ENCODE measurements at regions not wholly inside any gene's neighbourhood (a gene's known extent, or its start where the extent isn't known, plus 50 kb on each side); places are given as distances from the start of the nearest gene placed in this dataset.

DNA sequence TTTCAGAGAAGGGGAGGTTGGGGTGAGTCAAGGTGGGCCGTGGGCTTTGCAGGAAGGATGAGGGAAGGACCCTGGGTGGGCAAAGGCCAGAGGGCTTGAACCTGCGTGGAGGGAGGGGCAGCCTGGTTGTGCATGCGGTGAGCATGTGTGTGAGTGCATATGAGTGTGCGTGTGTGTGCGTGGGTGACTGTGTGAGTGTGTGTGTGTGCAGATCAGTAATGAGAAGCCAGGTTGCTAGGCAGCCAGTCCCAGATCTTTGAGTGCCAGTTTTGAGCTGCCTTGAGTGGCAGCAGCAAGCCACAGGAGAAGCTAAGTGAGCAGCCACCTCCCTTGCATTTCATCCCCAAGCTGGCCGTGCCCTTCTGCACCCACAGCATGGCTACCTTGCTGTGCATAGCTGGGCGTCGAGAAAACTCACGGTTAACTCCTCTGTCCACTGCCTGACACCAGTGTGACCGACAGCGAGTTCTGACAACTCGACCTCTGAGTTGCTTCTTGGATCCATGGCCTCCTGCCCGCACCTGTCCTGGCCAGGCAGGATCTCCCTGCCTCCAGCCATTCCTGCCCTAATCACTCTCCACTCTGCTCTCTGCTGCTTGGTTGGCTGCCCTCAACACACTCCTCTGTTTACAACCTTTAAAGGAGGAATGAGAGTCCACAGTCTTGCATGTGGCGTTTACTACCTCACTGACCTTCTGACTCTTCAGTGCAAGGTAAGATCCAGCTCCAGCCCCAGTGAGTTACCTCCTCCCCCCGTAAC lies 775.4 kb downstream of the TYW1 start:
- Histone ChIP-seq H3K4me3 (ENCODE audit: low read length) (no peak overlapping the region), H2AFZ (ENCODE audit: low read length) (no peak overlapping the region), H3K9me3 (ENCODE audit: low read length) (no peaks in the 10 kb centered on the region), H3F3A (ENCODE audit: low read length, unreplicated experiment) (no peaks in the 10 kb centered on the region), H3K9ac (ENCODE audit: low read length) (no peak overlapping the region), H3K4me1 (ENCODE audit: insufficient read depth, low read length) (no peaks in the 10 kb centered on the region), H3K4me2 (ENCODE audit: low read length) (no peak overlapping the region), H3K27ac (ENCODE audit: low read length) (no peak overlapping the region), H3K36me3 (ENCODE audit: low read depth, low read length) (no peaks in the 10 kb centered on the region), H3K27me3 (ENCODE audit: low read length) (no peaks in the 10 kb centered on the region), H4K20me1 (ENCODE audit: low read length) (no peaks in the 10 kb centered on the region), H3K79me2 (ENCODE audit: low read length) (no peaks in the 10 kb centered on the region), H3K9me2 (replicated peaks; ENCODE audit: low read length) (no peaks in the 10 kb centered on the region)
- no peak for DNase-seq
- POLR2A ChIA-PET (ENCODE audit: unreplicated experiment): no interaction called here
- TF ChIP-seq, protein P1, sequence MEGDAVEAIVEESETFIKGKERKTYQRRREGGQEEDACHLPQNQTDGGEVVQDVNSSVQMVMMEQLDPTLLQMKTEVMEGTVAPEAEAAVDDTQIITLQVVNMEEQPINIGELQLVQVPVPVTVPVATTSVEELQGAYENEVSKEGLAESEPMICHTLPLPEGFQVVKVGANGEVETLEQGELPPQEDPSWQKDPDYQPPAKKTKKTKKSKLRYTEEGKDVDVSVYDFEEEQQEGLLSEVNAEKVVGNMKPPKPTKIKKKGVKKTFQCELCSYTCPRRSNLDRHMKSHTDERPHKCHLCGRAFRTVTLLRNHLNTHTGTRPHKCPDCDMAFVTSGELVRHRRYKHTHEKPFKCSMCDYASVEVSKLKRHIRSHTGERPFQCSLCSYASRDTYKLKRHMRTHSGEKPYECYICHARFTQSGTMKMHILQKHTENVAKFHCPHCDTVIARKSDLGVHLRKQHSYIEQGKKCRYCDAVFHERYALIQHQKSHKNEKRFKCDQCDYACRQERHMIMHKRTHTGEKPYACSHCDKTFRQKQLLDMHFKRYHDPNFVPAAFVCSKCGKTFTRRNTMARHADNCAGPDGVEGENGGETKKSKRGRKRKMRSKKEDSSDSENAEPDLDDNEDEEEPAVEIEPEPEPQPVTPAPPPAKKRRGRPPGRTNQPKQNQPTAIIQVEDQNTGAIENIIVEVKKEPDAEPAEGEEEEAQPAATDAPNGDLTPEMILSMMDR (conservative IDR thresholded peaks at IDR 0.05; ENCODE audit: low read depth, low read length): no peak
- TF ChIP-seq EZH2phosphoT487 (IDR thresholded peaks at IDR 0.05; ENCODE audit: borderline replicate concordance, low read length): no peak
- intact Hi-C loops (cut with micrococcal nuclease): no loop called here
- ATAC-seq: no peak
- CTCF ChIA-PET: no interaction called here
- no TSS peak for BruUV-seq (replicated peaks)

DNA sequence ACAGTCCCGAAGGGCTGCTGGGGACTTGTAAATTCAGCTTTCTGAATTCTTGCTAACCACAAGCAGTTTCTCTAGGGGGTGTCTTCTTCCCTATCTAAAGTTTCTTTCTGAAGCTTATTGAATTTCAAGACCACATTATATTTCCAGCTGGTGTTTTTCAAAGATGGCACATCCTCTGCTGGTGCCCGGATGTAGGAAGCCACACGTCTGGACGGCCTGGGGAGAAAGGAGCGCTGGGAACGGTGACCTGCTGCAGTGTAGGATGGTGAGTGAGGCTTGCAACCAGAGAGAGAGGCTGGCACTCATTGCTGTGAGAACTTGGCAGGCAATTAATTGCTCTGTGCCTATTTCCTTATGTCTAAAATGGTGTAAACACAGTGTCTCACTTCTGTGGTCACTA lies 776.4 kb downstream of the TYW1 start:
- ChIA-PET POLR2A (ENCODE audit: unreplicated experiment) (no interaction called here), CTCF (no interaction called here)
- no peak overlapping the region for H3K27ac ChIP-seq (ENCODE audit: low read length)
- H3K9ac ChIP-seq (ENCODE audit: low read length): no peak overlapping the region
- no peaks in the 10 kb centered on the region for H3K36me3 ChIP-seq (ENCODE audit: low read depth, low read length)
- H3F3A ChIP-seq (ENCODE audit: low read length, unreplicated experiment): no peaks in the 10 kb centered on the region
- no TSS peak for BruUV-seq (replicated peaks)
- no peaks in the 10 kb centered on the region for H3K4me1 ChIP-seq (ENCODE audit: insufficient read depth, low read length)
- H4K20me1 ChIP-seq (ENCODE audit: low read length): no peaks in the 10 kb centered on the region
- H3K4me3 ChIP-seq (ENCODE audit: low read length): no peak overlapping the region
- no peaks in the 10 kb centered on the region for H3K27me3 ChIP-seq (ENCODE audit: low read length)
- no peaks in the 10 kb centered on the region for H3K9me3 ChIP-seq (ENCODE audit: low read length)
- H3K79me2 ChIP-seq (ENCODE audit: low read length): no peaks in the 10 kb centered on the region
- ATAC-seq (no peak), DNase-seq (no peak)
- no peaks in the 10 kb centered on the region for H3K9me2 ChIP-seq (replicated peaks; ENCODE audit: low read length)
- H2AFZ ChIP-seq (ENCODE audit: low read length): no peak overlapping the region
- intact Hi-C loops (cut with micrococcal nuclease): no loop called here
- no peak overlapping the region for H3K4me2 ChIP-seq (ENCODE audit: low read length)
- TF ChIP-seq EZH2 (IDR thresholded peaks at IDR 0.05; ENCODE audit: low read length, unreplicated experiment) (no peak), EZH2phosphoT487 (IDR thresholded peaks at IDR 0.05; ENCODE audit: borderline replicate concordance, low read length) (no peak)
- TF ChIP-seq, protein P1 (conservative IDR thresholded peaks at IDR 0.05; ENCODE audit: low read depth, low read length): no peak

DNA sequence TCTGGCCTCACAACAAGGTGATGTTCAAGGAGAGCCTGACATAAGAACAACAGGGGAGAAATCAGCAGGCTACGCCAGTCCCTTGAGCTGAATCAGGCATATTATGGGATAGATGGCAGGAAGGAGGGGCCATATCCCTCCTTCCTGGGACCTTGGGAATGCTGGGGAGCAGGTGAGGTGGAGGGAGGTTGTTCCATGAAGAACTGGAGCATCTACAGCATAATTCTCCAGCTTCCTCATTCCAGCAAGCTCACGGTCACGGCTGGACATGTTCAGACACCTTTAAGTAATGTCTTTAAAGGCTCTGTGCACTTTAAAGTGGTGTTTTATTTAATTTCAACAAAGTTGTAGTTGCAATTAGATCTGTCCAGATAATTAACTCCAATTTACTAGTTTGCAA lies 780.5 kb downstream of the TYW1 start:
- Histone ChIP-seq H3K4me2 (ENCODE audit: low read length) (no peak overlapping the region), H4K20me1 (ENCODE audit: low read length) (no peaks in the 10 kb centered on the region), H3K9ac (ENCODE audit: low read length) (no peak overlapping the region), H3K9me2 (replicated peaks; ENCODE audit: low read length) (no peaks in the 10 kb centered on the region), H3F3A (ENCODE audit: low read length, unreplicated experiment) (no peaks in the 10 kb centered on the region), H2AFZ (ENCODE audit: low read length) (no peak overlapping the region), H3K36me3 (ENCODE audit: low read depth, low read length) (no peaks in the 10 kb centered on the region), H3K79me2 (ENCODE audit: low read length) (no peaks in the 10 kb centered on the region), H3K4me1 (ENCODE audit: insufficient read depth, low read length) (no peaks in the 10 kb centered on the region), H3K27ac (ENCODE audit: low read length) (no peak overlapping the region), H3K27me3 (ENCODE audit: low read length) (no peaks in the 10 kb centered on the region), H3K4me3 (ENCODE audit: low read length) (no peak overlapping the region), H3K9me3 (ENCODE audit: low read length) (no peaks in the 10 kb centered on the region)
- ChIA-PET CTCF (no interaction called here), POLR2A (ENCODE audit: unreplicated experiment) (no interaction called here)
- TF ChIP-seq, protein P1 (conservative IDR thresholded peaks at IDR 0.05; ENCODE audit: low read depth, low read length): no peak
- TF ChIP-seq EZH2phosphoT487 (IDR thresholded peaks at IDR 0.05; ENCODE audit: borderline replicate concordance, low read length): no peak
- TF ChIP-seq EZH2 (IDR thresholded peaks at IDR 0.05; ENCODE audit: low read length, unreplicated experiment): no peak
- intact Hi-C loops (cut with micrococcal nuclease): no loop called here
- no peak for DNase-seq
- BruUV-seq (replicated peaks): no TSS peak
- no peak for ATAC-seq
